T-helper 1 cell treated with Interleukin-12 subunit alpha and Interleukin-12 subunit beta and Interleukin-4 antibody, amounts not matched to agents 30 μg/mL and 1 μg/mL, for 36 hours (primary cell): ENCODE measurements at regions not wholly inside any gene's neighbourhood (a gene's known extent, or its start where the extent isn't known, plus 50 kb on each side); places are given as distances from the start of the nearest gene placed in this dataset.

ENCODE experiments used
- H3K27ac Mint-ChIP-seq: one replicate; pipeline ENCODE4 v1.8.0; 2021; ENCODE audit warnings: mild to moderate bottlenecking, mixed read lengths
- H3K27me3 Mint-ChIP-seq: one replicate; pipeline ENCODE4 v1.8.0; 2021; ENCODE audit warnings: low read depth, mixed read lengths
- H3K36me3 Mint-ChIP-seq: one replicate; pipeline ENCODE4 v1.8.0; 2021; ENCODE audit warnings: low read depth, mixed read lengths
- H3K4me1 Mint-ChIP-seq: one replicate; pipeline ENCODE4 v1.8.0; 2021; ENCODE audit warnings: low read depth, mixed read lengths
- H3K4me3 Mint-ChIP-seq: one replicate; pipeline ENCODE4 v1.8.0; 2021; ENCODE audit warnings: mild to moderate bottlenecking, moderate library complexity, mixed read lengths
- H3K9me3 Mint-ChIP-seq: one replicate; pipeline ENCODE4 v1.8.0; 2021; ENCODE audit warnings: mixed read lengths

DNA sequence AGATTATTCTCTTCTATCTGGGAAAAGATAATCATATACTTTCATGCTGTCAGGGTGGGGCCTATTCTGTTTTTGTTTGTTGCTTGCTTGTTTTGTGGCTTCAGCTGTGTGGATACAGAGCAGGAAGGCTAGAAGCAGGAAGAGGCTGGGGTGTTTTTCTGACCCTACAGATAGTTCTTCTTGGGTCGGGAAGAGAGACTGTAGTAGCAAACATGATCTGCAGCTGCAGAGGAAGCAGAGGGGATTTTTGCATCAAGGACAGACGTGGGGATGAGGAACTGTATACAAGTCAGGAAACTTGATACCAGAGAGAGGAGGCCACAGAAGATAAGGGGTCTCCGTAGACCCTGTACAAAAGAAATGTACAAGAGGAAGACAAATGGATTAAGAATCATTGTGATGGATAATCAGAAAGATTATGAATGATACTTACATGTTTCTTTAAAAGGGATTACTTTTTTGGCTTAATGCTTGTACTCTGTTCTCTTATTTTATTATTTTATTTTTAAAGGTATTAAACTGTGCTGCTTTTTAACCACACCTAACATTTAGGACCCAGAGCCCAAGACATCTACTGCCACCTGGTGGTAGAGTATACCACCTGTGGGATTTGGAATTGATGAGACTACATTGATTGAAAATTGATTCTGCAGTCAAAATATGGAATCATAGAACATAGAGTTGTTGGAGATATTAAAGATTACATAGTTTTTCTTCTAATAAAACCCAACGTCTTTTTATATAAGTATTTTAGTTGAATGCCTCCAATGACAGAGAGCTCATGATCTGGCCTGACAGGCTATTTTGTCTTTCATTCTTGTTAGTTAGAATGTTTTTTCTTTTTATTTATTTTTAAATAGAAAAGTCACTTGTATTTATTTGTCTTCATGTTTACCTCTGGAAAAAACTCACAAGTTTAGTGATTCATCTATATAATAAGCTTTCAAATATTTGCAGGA is 87.3 kb upstream of the ROPN1 start:
- Mint-ChIP-seq H3K27ac (no peak overlapping the region), H3K27me3 (no peaks in the 10 kb centered on the region), H3K4me1 (no peaks in the 10 kb centered on the region), H3K4me3 (no peak overlapping the region), H3K9me3 (no peaks in the 10 kb centered on the region), H3K36me3 (no peaks in the 10 kb centered on the region)

DNA sequence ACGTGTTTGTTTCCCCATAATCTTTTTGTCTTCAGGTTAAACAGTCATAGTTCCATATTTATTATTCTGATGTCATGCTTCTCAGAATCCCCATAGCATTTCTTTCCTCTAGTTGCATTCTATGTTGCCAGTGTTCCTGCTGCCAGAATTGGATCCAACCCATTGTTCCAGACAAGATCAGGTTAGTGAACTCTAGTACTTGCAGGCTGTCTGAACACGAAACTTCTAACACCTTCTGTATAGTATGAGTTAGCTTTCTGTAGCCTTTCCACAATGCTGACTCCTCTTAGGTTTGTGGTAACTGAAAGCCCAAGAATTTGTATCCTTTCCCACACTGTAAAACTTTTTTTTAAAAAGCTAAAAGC is 88.0 kb upstream of the ROPN1 start:
- no peak overlapping the region for H3K27ac Mint-ChIP-seq
- no peaks in the 10 kb centered on the region for H3K36me3 Mint-ChIP-seq
- H3K27me3 Mint-ChIP-seq = no peaks in the 10 kb centered on the region
- H3K9me3 Mint-ChIP-seq = no peaks in the 10 kb centered on the region
- no peaks in the 10 kb centered on the region for H3K4me1 Mint-ChIP-seq
- H3K4me3 Mint-ChIP-seq = no peak overlapping the region

DNA sequence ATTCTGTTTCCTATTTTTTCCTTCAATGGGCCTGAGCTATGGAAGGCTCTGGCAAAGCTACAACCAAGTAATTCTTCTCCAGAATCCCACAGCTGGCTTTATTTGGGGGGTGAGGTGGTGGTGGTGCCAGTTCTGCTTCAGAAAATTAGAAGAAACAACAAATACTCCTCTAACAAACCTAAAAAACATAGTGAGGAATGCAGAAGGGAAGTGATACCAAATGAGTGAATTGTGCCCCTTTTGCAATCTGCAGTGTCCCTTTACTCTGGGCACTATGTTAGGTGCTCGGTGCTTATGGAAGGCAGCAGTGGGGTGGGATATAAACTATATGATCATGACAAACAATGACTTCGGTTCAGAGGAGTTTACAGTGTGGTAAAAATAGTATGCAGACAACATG is 90.4 kb upstream of the ROPN1 start:
- H3K27ac Mint-ChIP-seq = no peak overlapping the region

DNA sequence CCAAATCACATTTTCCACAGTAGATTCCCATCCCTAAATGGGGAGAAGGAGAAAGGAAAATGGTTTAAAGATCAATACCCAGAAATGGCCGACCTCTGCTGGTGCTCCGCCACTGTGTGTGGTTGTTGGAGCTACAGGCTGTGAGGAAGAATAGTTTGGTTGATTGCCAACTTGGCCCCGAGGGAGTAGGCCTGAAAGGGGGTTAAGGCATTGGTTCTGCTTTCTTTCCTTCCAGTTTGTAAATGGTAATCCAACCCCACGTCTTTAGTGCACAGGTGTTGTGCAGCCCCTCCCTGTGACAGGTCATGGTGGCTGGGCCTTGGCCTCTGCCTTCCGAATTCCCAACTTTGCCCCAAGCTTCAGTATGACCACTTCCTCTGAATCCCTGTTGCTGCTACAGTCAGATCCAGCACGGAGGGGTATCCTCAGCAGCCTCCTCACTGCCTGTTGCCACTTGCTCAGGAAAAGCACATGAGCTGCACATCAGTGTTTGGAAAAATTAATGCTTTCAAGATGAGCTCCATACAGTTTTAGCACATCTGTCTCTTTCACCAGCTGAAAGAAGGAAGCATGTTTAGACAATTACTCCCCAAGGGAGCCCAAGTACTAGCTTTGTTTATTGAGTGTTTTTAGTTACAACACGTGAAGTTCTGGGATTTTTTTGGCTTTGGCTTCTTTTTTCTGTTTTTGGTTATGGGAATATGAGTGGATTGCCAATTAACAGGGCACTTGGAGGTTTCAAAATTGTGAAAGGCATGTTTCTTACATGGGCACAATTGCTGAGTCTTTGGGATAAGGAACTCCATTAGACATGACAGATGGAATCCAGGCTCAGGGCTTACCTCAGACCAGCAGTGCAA is 92.3 kb upstream of the ROPN1 start:
- H3K36me3 Mint-ChIP-seq = no peaks in the 10 kb centered on the region
- H3K27me3 Mint-ChIP-seq = no peaks in the 10 kb centered on the region
- no peak overlapping the region for H3K27ac Mint-ChIP-seq
- H3K4me3 Mint-ChIP-seq = no peak overlapping the region
- H3K4me1 Mint-ChIP-seq = no peaks in the 10 kb centered on the region
- H3K9me3 Mint-ChIP-seq = no peaks in the 10 kb centered on the region

More for the DNA sequence above, 90.4 kb upstream of the ROPN1 start:
- no peaks in the 10 kb centered on the region for H3K36me3 Mint-ChIP-seq
- no peaks in the 10 kb centered on the region for H3K27me3 Mint-ChIP-seq
- no peaks in the 10 kb centered on the region for H3K4me1 Mint-ChIP-seq
- H3K4me3 Mint-ChIP-seq = no peak overlapping the region
- H3K9me3 Mint-ChIP-seq = no peaks in the 10 kb centered on the region

DNA sequence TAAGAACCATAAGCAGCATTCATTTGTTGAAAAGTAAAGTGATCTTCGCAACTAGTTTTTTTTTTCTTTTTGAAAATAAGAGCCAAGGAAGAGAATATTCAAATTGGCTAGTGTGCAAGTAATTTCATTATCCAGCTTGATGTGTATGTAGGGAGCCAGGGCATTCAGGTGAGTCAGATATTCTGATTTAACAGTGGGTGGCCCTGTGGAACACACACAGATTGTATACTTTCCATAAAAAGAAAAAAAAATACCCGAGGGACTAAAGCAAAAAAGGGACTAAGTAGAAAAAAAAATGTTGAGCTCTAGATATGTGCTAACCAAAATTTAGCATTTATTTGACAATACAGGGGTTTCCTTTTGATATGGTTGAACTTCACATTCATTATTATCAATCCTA is 96.9 kb upstream of the ROPN1 start:
- Mint-ChIP-seq H3K4me3 (no peak overlapping the region), H3K9me3 (no peaks in the 10 kb centered on the region), H3K4me1 (no peaks in the 10 kb centered on the region), H3K36me3 (no peaks in the 10 kb centered on the region), H3K27ac (no peak overlapping the region), H3K27me3 (no peaks in the 10 kb centered on the region)

DNA sequence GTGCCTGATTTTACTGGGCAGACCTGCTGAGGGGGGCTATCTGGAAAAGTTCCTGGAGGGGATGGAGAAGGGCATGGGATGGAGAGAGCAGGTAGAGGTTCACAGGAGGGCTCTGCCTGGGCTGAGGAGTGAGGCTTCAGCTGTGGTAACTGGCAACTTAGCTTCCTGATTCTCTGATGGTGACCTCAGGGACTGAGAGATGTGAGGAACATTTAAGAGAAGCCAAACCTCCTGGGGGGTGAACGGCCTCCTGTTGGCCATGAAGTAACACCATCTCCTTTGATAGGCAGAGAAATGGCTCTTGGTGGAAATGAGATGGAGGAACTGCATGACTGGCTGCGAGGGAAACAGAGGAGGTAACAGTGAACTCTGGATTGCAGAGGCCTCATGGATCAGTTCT is 97.3 kb upstream of the ROPN1 start:
- Mint-ChIP-seq H3K36me3 (no peaks in the 10 kb centered on the region), H3K4me1 (no peaks in the 10 kb centered on the region), H3K27ac (no peak overlapping the region), H3K27me3 (no peaks in the 10 kb centered on the region), H3K4me3 (no peak overlapping the region), H3K9me3 (no peaks in the 10 kb centered on the region)

DNA sequence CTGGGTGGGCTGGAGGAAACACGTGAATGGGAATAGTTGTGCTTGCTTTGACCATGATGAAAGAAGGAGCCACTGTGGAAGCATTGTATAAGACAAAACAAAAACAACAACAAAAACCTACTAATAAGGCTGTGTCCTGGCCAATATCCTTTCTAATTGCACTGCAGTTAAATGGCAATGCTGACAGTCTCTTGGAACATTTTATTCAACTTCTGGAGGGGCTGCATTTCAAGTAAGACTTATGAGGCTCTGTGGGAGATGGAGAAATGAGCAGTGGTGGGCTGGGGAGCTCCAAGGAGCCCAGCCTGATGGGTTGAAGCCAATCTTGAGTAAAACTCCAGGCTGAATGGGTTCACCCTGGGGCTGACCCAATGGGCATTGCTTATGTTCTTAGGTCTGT is 99.8 kb upstream of the ROPN1 start:
- H3K27me3 Mint-ChIP-seq = peaks cover 5% of the 10 kb centered on the region

DNA sequence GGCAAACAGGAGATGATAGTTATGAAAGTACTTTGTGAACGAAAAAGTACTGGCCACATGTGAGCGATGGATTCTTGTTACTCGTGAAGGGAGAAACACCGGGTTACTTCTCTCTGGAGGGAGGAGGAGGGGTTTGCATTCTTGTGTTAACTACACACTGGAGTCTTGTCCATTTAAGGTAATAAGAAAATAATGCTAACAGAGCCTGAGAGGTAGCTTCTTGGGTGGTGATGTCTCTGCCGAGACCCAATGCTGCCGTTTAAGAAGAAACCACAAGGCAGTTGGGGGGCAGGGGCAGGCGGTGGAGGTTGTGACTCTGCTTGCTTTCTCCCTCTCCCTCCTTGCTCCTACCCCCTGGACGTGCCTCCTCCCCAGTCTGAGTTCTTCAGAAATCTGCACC is 100.9 kb upstream of the ROPN1 start:
- Mint-ChIP-seq H3K36me3 (no peaks in the 10 kb centered on the region), H3K27ac (no peak overlapping the region), H3K9me3 (no peaks in the 10 kb centered on the region), H3K4me3 (no peak overlapping the region), H3K4me1 (no peaks in the 10 kb centered on the region), H3K27me3 (peaks cover 5% of the 10 kb centered on the region)

More for the DNA sequence above, 99.8 kb upstream of the ROPN1 start:
- no peaks in the 10 kb centered on the region for H3K9me3 Mint-ChIP-seq
- H3K36me3 Mint-ChIP-seq = no peaks in the 10 kb centered on the region
- H3K27ac Mint-ChIP-seq = no peak overlapping the region
- no peaks in the 10 kb centered on the region for H3K4me1 Mint-ChIP-seq
- no peak overlapping the region for H3K4me3 Mint-ChIP-seq

DNA sequence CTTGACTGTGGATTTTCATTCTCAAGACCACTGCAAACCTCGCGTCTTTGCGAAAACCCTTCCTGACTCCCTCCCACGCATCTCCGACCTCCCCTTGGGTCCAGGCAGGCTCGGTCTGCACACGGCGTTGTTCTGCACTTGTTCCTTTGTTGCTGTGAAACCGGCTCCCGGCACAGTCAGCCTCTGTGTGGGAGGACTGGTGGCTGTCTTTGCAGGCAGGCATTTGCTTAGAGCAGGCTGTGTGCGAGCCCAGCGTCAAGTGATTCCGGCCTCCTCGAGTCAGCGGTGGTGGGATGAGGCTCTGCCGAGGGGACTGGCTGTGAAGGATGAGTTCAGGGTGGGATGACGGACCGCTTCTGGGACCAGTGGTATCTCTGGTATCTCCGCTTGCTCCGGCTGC is 102.6 kb upstream of the ROPN1 start:
- Mint-ChIP-seq H3K36me3 (no peaks in the 10 kb centered on the region), H3K27me3 (peaks cover 5% of the 10 kb centered on the region), H3K4me3 (no peak overlapping the region)

DNA sequence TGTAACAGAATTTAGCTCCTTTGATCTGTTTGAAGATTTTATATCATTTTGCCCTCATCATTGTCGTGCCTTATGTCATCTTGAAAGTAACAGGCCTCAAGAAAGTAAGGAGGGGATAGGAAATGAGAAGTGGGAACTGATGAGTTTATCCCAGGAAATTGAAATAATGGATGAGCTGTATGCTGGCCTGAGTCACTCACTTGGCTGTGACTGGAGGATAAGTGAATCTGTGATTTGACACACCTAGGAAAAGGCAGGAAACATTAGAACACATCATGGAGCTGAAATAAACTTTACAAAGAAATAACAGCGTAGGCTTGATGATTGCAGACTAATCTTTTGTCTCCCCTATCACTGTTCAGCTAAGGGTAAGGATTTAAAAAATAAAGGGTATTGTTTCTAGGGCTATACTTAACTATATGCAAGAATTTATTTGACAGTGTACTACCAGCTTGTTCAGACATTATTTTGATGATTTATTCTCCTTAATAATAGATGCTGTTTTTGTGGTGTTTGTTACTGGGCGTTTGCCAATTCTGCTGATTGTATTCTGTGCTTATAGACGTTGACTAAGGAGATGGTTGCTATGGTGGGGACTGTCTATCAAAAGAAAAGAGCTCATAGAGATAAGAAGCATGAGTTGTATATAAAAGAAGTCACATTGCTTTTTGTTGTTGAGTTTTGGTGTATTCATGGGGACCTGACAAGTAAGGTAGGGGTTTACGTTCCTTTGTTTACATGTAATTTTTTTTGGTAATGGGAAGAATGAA is 105.6 kb upstream of the ROPN1 start:
- Mint-ChIP-seq H3K36me3 (no peaks in the 10 kb centered on the region), H3K27ac (no peak overlapping the region), H3K27me3 (peaks cover 5% of the 10 kb centered on the region), H3K9me3 (no peaks in the 10 kb centered on the region), H3K4me1 (no peaks in the 10 kb centered on the region), H3K4me3 (no peak overlapping the region)

More for the DNA sequence above, 102.6 kb upstream of the ROPN1 start:
- no peaks in the 10 kb centered on the region for H3K9me3 Mint-ChIP-seq
- H3K27ac Mint-ChIP-seq = no peak overlapping the region
- no peaks in the 10 kb centered on the region for H3K4me1 Mint-ChIP-seq

DNA sequence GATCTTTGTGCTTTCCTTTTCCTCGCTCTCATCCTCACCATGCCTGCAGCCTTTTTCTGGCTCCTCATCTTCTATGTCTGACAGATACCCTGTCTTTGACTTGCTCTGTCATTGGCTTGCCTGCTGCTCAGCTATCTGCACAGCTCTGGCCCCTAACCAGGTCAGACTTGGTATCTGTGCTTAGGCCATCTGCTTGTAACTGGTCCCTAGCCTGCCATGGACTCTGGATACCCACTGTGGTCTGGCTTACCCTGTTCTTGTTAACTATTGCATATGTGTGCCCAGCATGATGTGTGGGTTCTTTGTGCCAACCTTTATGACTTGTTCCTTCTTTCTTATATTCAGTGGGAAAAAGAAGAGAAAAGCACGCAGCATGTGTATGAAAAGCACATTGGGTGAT is 109.7 kb upstream of the ROPN1 start:
- no peak overlapping the region for H3K4me3 Mint-ChIP-seq
- no peaks in the 10 kb centered on the region for H3K27me3 Mint-ChIP-seq
- no peaks in the 10 kb centered on the region for H3K36me3 Mint-ChIP-seq
- no peaks in the 10 kb centered on the region for H3K4me1 Mint-ChIP-seq
- no peaks in the 10 kb centered on the region for H3K9me3 Mint-ChIP-seq
- H3K27ac Mint-ChIP-seq = no peak overlapping the region

DNA sequence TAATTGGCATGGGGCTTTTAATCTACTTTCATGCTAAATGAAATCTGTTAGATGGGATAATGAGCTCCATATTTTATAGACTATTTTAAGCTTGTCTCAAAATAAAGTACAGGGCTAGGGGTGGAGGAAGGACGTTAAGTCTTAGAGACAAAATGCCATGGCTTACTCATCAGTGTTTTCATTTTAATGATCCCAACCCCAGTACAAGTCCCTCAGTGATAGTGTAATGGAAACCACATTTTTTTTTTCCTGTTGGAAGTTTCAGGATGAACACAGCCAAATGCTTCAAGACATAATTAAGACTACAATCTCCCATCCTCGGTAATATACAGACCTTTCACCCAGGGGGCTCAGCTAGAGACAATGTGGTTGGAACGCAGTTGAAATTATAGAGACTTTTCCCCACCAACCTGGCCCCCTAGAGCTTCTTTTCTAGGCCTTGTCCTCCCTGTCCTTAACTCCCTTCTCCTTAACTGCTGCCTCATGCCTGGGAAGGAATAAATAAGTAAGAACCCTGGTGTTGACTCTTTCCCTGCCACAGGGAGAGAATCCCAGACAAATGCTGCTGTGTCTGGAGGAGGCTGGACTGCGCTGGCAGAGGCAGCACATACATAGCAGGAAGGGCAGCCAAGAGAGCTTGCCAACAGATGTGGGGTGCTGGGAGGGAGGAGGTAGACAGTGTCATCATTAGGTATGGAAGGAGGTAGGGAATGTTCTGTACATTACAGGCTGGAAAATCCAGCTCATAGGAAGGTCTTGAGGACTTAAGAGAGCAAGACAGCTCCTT is 115.4 kb upstream of the ROPN1 start:
- Mint-ChIP-seq H3K4me3 (no peak overlapping the region), H3K4me1 (no peaks in the 10 kb centered on the region), H3K9me3 (no peaks in the 10 kb centered on the region), H3K27ac (no peak overlapping the region), H3K36me3 (no peaks in the 10 kb centered on the region), H3K27me3 (no peaks in the 10 kb centered on the region)

DNA sequence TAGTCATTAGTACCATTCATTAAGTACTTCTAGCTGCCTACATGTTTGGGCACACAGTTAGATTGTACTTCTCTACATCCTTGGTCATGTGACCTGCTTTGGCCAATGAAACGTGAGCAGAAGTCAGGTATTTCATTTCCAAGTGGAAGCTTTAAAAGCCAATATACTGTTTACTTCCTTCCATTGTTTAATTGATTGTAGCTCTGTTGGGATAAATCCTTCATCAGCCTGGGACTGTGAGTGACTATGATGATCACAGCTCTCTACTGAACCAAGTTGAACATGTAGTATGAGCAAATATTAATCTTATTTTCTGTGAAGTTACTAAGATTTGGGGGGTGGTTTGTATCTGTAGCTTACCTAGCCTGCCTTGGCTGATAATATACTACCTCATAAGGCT is 116.5 kb upstream of the ROPN1 start:
- Mint-ChIP-seq H3K36me3 (no peaks in the 10 kb centered on the region), H3K4me1 (no peaks in the 10 kb centered on the region), H3K27me3 (no peaks in the 10 kb centered on the region), H3K9me3 (no peaks in the 10 kb centered on the region), H3K4me3 (no peak overlapping the region), H3K27ac (no peak overlapping the region)

DNA sequence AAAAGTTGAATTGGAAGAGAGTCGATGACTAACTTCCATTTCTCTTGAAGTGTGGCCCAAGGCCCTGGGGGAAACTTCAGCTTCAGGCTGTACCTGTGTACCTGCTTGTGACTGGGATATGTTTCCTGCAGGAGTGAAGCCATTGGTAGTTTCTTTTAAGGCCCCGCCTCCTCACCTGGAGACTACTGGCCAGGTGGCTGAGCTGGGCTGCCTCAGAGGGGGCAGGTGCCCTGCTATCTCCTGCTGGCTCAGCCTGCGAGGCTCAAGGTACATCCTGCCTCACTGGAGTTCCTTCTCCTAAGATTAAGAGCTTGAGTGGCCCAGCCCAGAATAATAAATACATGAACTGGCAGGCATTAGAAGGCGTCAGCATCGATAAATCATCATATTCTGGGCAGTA is 121.6 kb upstream of the ROPN1 start:
- no peak overlapping the region for H3K4me3 Mint-ChIP-seq
- no peaks in the 10 kb centered on the region for H3K9me3 Mint-ChIP-seq
- no peaks in the 10 kb centered on the region for H3K27me3 Mint-ChIP-seq
- H3K36me3 Mint-ChIP-seq = no peaks in the 10 kb centered on the region
- no peaks in the 10 kb centered on the region for H3K4me1 Mint-ChIP-seq
- no peak overlapping the region for H3K27ac Mint-ChIP-seq
